ENCODE measurements at regions not wholly inside any gene's neighbourhood (a gene's known extent, or its start where the extent isn't known, plus 50 kb on each side); places are given as distances from the start of the nearest gene placed in this dataset.

DNA sequence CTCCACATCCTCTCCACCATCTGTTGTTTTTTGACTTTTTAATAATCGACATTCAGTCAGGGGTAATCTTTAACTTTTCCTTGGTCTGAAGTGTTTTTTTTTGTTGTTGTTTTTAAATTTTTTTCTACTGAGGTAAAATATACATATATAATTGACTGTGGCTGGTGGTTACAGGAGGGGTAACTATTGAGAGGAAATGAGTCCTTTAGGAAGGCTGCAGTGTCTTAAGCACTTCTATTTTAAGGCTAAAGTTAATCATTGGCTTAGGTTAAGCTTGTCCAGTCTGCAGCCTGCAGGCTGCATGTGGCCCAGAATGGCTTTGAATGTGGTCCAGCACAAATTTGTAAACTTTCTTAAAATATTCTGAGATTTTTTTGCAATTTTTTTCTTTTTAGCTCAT is 172.5 kb downstream of the CTH start:
- no peaks in the 10 kb centered on the region for H3K27me3 ChIP-seq (replicated peaks in 1 of 4; ENCODE audit: control insufficient read depth in 3 of 4, extremely low read depth in 1 of 4, insufficient read depth in 3 of 4, low read length in 3 of 4)
- POLR2A ChIA-PET (ENCODE audit: partially characterized antibody): no interaction called here
- no peaks in the 10 kb centered on the region for H4K20me1 ChIP-seq (replicated peaks in 1 of 2; ENCODE audit: control insufficient read depth in 1 of 2, insufficient read depth in 2 of 2, low read length in 2 of 2)
- no peak overlapping the region for H2BK20ac ChIP-seq (ENCODE audit: low read length)
- H4K91ac ChIP-seq (replicated peaks; ENCODE audit: insufficient read length, low read length): no peak overlapping the region
- no peak overlapping the region for H2AFZ ChIP-seq (ENCODE audit: low read length)
- H3K4me1 ChIP-seq (replicated peaks in 1 of 4; ENCODE audit: control insufficient read depth in 3 of 4, insufficient read depth in 4 of 4, low read length in 3 of 4): peaks cover 0 to 11% (median 6%) of the 10 kb centered on the region in 4 experiments; a peak in 4 of 7 replicates
- no peak overlapping the region for H3K23ac ChIP-seq (ENCODE audit: insufficient read length)
- H3K79me2 ChIP-seq (ENCODE audit: control insufficient read depth in 1 of 2, insufficient read depth in 2 of 2, low read length in 2 of 2): no peaks in the 10 kb centered on the region
- no peak overlapping the region for H2BK12ac ChIP-seq (ENCODE audit: low read depth, low read length)
- H3K36me3 ChIP-seq (ENCODE audit: control insufficient read depth in 2 of 4, insufficient read depth in 4 of 4, low read length in 3 of 4): no peaks in the 10 kb centered on the region
- WGBS, 2 experiments (ENCODE audit: extremely low coverage in 1 of 2, insufficient coverage in 1 of 2, insufficient read length in 1 of 2, insufficient replicate concordance in 2 of 2, low coverage in 1 of 2, low lambda C conversion rate in 2 of 2, missing lambda C conversion rate in 1 of 2): 83% methylated on average over 1 of the region's 1 CpG; no CpG with 5 or more reads in 1 of the 2 experiments
- no peak overlapping the region for H4K8ac ChIP-seq (ENCODE audit: extremely low read depth, insufficient read depth, low read length)
- TF ChIP-seq ASH2L (IDR thresholded peaks at IDR 0.05; ENCODE audit: low read length) (no peak), POU5F1 (IDR thresholded peaks at IDR 0.05; ENCODE audit: low read depth, low read length) (no peak), NRF1 (IDR thresholded peaks at IDR 0.05; ENCODE audit: low read depth, low read length) (no peak), SP1 (IDR thresholded peaks at IDR 0.05; ENCODE audit: low read depth, low read length) (no peak), CHD2 (IDR thresholded peaks at IDR 0.05; ENCODE audit: low read length) (no peak), EP300 (IDR thresholded peaks at IDR 0.05; ENCODE audit: borderline replicate concordance in 1 of 2, low read depth in 2 of 2, low read length in 2 of 2) (no peak), POLR2AphosphoS5 (IDR thresholded peaks at IDR 0.05; ENCODE audit: low read depth, low read length) (no peak), SIN3A (conservative IDR thresholded peaks at IDR 0.05 in 1 of 2, IDR thresholded peaks at IDR 0.05 in 1 of 2; ENCODE audit: low read depth in 1 of 2, low read length in 2 of 2) (no peak), KDM4A (IDR thresholded peaks at IDR 0.05; ENCODE audit: low read depth, low read length, severe bottlenecking) (no peak)
- no peak overlapping the region for H3K4me2 ChIP-seq (ENCODE audit: insufficient read depth in 1 of 2, low read depth in 2 of 2, low read length in 2 of 2)
- no peak overlapping the region for H3K14ac ChIP-seq (ENCODE audit: insufficient read length)
- no peak overlapping the region for H3K9ac ChIP-seq (replicated peaks in 1 of 4; ENCODE audit: extremely low read depth in 1 of 4, low read depth in 3 of 4, low read length in 3 of 4)
- no peaks in the 10 kb centered on the region for H3K79me1 ChIP-seq (ENCODE audit: low read depth, low read length)
- H3K9me3 ChIP-seq (ENCODE audit: insufficient read depth in 2 of 2, low read depth in 1 of 2, low read length in 1 of 2): no peaks in the 10 kb centered on the region
- no peak for FAIRE-seq
- no peaks in the 10 kb centered on the region for H3K23me2 ChIP-seq (ENCODE audit: low read depth, low read length)
- CTCF ChIA-PET (ENCODE audit: partially characterized antibody): interaction anchor here (0.6 kb wide), 1 partner anchor 446 kb away, joined by 3 read pairs; no protein-coding TSS in a partner anchor
- H2BK15ac ChIP-seq (ENCODE audit: low read length): no peak overlapping the region
- DNase-seq (ENCODE audit: low read depth in 1 of 2, low spot score in 2 of 2): no peak
- H3K56ac ChIP-seq (replicated peaks; ENCODE audit: insufficient read length, low read depth, low read length): no peak overlapping the region
- H2BK5ac ChIP-seq (ENCODE audit: low read depth, low read length): no peak overlapping the region
- H4K5ac ChIP-seq (ENCODE audit: insufficient read length, low read depth, low read length): no peak overlapping the region
- H3K4ac ChIP-seq (replicated peaks; ENCODE audit: insufficient read length, low read depth, low read length): no peak overlapping the region
- H3K18ac ChIP-seq (ENCODE audit: extremely low read depth, low read length): no peak overlapping the region
- H2BK120ac ChIP-seq (replicated peaks; ENCODE audit: low read depth, low read length): no peak overlapping the region
- H3K4me3 ChIP-seq (ENCODE audit: extremely low read depth in 1 of 4, insufficient read depth in 2 of 4, low read depth in 3 of 4, low read length in 4 of 4): no peak overlapping the region
- no peak overlapping the region for H2AK5ac ChIP-seq (ENCODE audit: low read depth, low read length)
- no peak overlapping the region for H3K27ac ChIP-seq (ENCODE audit: low read depth, low read length)
